Body of pancreas (tissue), 4 donors: ENCODE measurements at regions not wholly inside any gene's neighbourhood (a gene's known extent, or its start where the extent isn't known, plus 50 kb on each side); places are given as distances from the start of the nearest gene placed in this dataset.

Source experiments
- ATAC-seq: fragments of 150-250 bp; one replicate; pipeline ENCODE4 v1.9.1; 2016
- DNase-seq, 4 donors: peaks; one replicate each; pipeline ENCODE4 v3.0.0-alpha.2; 2019
- H3K27ac ChIP-seq, 4 donors: fragments of 200-600 bp; sonication (generic); 1 replicate in 3 of 4; 2 replicates in 1 of 4; pipeline versions ENCODE4 v1.5.1 to v1.6.1; 2016 to 2019; ENCODE audit warnings: mild to moderate bottlenecking in 1 of 4, mixed read lengths in 1 of 4, moderate library complexity in 1 of 4
- H3K27me3 ChIP-seq, 2 donors: fragments of 200-600 bp; sonication (generic); one replicate each; pipeline ENCODE4 v1.6.0; 2016; ENCODE audit warnings: mild to moderate bottlenecking in 1 of 2
- H3K36me3 ChIP-seq, 2 donors: fragments of 200-600 bp; sonication (generic); replicated peaks in 1 of 2; 2 replicates each; pipeline ENCODE4 v1.5.1; 2016; ENCODE audit warnings: low read depth in 2 of 2; ENCODE audit not compliant: insufficient read depth in 1 of 2
- H3K4me1 ChIP-seq: fragments of 200-600 bp; sonication (generic); one replicate; pipeline ENCODE4 v1.6.0; 2016
- H3K4me3 ChIP-seq, 2 donors: fragments of 200-600 bp; sonication (generic); 1 replicate in 1 of 2; 2 replicates in 1 of 2; pipeline ENCODE4 v1.5.1; 2016 to 2019
- H3K9me3 ChIP-seq, 3 donors: fragments of 200-600 bp; sonication (generic); 1 replicate in 2 of 3; 2 replicates in 1 of 3; pipeline ENCODE4 v1.5.1; 2016
- CTCF ChIP-seq, 7 experiments: fragments of 450-650 bp in 4 of 7; fragments of 200-600 bp in 3 of 7; sonication (generic) in 3 of 7; IDR thresholded peaks; one replicate each; pipeline ENCODE4 v1.5.1; 2016 to 2019; ENCODE audit warnings: antibody characterized with exemption in 7 of 7
- POLR2A ChIP-seq, 3 donors: fragments of 450-650 bp; IDR thresholded peaks; one replicate each; pipeline ENCODE4 v1.6.1; 2016; ENCODE audit warnings: antibody characterized with exemption in 3 of 3, mild to moderate bottlenecking in 2 of 3
- WGBS, 2 donors: methylation state at CpG; one replicate each; pipeline ENCODE4 v1.1.5; 2017; 5-methylcytosine and 5-hydroxymethylcytosine counted together
- intact Hi-C: fragments of 100-400 bp; cut with DNase I; formaldehyde crosslinking; loops from one replicate; pipeline ENCODE4 v1.15.1; 2023

- ATAC-seq (peak; percentile 34), DNase-seq (no peak)
- Histone ChIP-seq H3K4me3 (no peak overlapping the region), H3K9me3 (no peaks in the 10 kb centered on the region), H3K4me1 (no peaks in the 10 kb centered on the region), H3K36me3 (no peaks in the 10 kb centered on the region), H3K27ac (peak overlapping the region in 2 of 4 donors; percentile 46 to 55), H3K27me3 (no peaks in the 10 kb centered on the region)
- TF ChIP-seq CTCF (IDR thresholded peaks at IDR 0.05) (no peak), POLR2A (IDR thresholded peaks at IDR 0.05) (no peak)
- intact Hi-C loops, result no loop called here
- WGBS, 2 donors, result 16 to 20% methylated on average over 3 of the region's 3 CpGs
Observed at GRCh38 chr20:51176876-51177275, 154.0 kb upstream of the KCNG1 start.

DNA sequence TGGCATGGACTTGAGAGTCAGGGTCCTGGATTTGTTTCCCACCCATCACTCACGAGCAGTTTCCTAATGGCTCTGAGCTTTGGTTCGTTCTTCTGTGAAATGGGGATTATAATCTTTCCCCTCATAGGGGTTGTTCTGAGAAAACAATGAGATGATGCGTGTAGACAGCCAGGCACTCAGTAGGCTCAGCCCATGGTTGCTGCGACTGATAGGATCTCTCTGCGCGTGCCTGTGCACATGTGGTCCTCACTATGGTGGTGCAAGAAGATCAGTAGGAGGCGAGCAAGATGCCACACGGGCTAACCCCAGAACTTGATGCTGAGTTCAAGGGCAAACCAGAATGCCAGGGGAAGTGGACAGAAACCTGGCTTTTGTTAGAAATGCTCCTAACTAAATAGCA is 153.5 kb upstream of the KCNG1 start:
- Histone ChIP-seq H3K27me3 (no peaks in the 10 kb centered on the region), H3K9me3 (no peaks in the 10 kb centered on the region), H3K4me3 (no peak overlapping the region), H3K4me1 (no peaks in the 10 kb centered on the region), H3K27ac (peak overlapping the region in 2 of 4 donors; percentile 46 to 55), H3K36me3 (no peaks in the 10 kb centered on the region)
- intact Hi-C loops, result no loop called here
- DNase-seq (no peak), ATAC-seq (no peak)
- TF ChIP-seq CTCF (IDR thresholded peaks at IDR 0.05), result no peak
- TF ChIP-seq POLR2A (IDR thresholded peaks at IDR 0.05), result no peak
- WGBS, 2 donors, result 60 to 66% methylated on average over 8 of the region's 8 CpGs

GRCh38 chr20:51175724-51176123 is 152.8 kb upstream of the KCNG1 start:
- H3K27ac ChIP-seq, result no peak overlapping the region
- no peaks in the 10 kb centered on the region for H3K27me3 ChIP-seq
- ATAC-seq (no peak), DNase-seq (no peak)
- H3K4me1 ChIP-seq, result no peaks in the 10 kb centered on the region
- intact Hi-C loops, result no loop called here
- H3K9me3 ChIP-seq, result no peaks in the 10 kb centered on the region
- 64 to 79% methylated on average over 4 to 5 of the region's 5 CpGs for WGBS, 2 donors
- H3K36me3 ChIP-seq, result no peaks in the 10 kb centered on the region
- TF ChIP-seq POLR2A (IDR thresholded peaks at IDR 0.05), result no peak
- no peak for TF ChIP-seq CTCF (IDR thresholded peaks at IDR 0.05)
- H3K4me3 ChIP-seq, result no peak overlapping the region

DNA sequence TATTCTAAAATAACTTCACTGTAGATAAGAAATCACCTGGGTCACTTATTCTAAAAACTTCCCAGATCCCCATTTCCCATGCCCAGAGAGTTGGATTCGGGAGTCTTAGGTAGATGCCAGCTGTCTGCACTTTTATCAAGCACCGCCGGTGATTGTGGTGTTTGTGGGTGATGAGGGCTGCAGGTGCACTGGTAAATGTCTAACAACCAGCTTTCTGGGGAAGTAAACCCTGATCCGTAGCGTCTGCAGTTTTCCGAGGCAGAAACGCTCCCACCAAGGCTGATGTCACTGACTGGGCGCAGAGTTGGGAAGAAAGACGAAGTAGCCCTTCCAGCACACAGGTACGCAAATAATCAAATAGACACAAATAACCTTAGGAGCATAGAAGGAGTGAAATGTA is 152.2 kb upstream of the KCNG1 start:
- Histone ChIP-seq H3K27ac (no peak overlapping the region), H3K4me3 (no peak overlapping the region), H3K4me1 (no peaks in the 10 kb centered on the region), H3K36me3 (no peaks in the 10 kb centered on the region), H3K27me3 (no peaks in the 10 kb centered on the region), H3K9me3 (no peaks in the 10 kb centered on the region)
- no peak for ATAC-seq
- no peak for DNase-seq
- TF ChIP-seq CTCF (IDR thresholded peaks at IDR 0.05) (no peak), POLR2A (IDR thresholded peaks at IDR 0.05) (no peak)
- intact Hi-C loops, result no loop called here
- 72 to 76% methylated on average over 10 of the region's 10 CpGs for WGBS, 2 donors

DNA sequence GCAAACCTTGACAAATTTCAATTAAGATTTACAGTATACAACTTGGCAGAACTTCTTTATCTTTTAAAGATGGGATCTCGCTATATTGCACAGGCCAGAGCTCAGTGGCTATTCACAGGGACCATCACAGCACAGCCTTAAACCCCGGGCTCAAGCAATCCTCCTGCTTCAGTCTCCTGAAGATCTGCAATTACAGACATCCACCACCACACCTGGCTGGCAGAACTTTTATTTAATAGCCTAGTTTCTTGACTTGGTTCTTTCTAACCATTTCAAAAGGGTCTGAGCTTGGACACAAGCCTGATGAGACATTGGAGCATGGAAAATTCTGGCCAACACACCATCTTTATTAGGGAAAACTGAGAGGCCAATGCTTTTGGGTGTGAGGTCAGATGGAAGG is 151.6 kb upstream of the KCNG1 start:
- WGBS, 2 donors, result 68 to 80% methylated on average over 2 of the region's 2 CpGs
- Histone ChIP-seq H3K4me3 (no peak overlapping the region), H3K4me1 (no peaks in the 10 kb centered on the region), H3K27me3 (no peaks in the 10 kb centered on the region), H3K9me3 (no peaks in the 10 kb centered on the region), H3K27ac (no peak overlapping the region), H3K36me3 (no peaks in the 10 kb centered on the region)
- intact Hi-C loops, result no loop called here
- TF ChIP-seq POLR2A (IDR thresholded peaks at IDR 0.05) (no peak), CTCF (IDR thresholded peaks at IDR 0.05) (no peak)
- ATAC-seq, result no peak
- DNase-seq, result no peak
